ENCODE measurements at regions not wholly inside any gene's neighbourhood (a gene's known extent, or its start where the extent isn't known, plus 50 kb on each side); places are given as distances from the start of the nearest gene placed in this dataset.

DNA sequence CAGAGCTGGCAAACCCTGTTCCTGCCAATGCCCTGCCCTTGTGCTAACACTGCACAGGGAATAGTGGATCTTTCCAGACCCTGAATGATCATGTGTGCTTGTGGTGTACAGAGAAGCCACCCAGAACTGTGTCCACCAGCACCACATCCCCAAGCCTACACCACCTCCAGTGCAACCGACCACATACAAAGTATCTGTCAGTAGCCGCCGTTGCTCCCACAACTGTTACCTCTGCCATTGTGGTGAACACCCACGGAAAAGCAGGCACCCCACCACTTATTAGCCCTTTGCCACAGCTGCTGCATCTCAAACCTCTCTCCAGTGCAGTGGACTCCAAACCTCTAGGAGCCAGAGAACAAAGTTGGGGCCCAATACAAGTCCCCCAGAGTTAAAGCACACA is 1049.6 kb downstream of the TRHDE start:
- DNase-seq (ENCODE audit: low read depth in 3 of 3, low spot score in 2 of 3): no peak

GRCh38 chr12:73330584-73331351 is 1058.6 kb downstream of the TRHDE start:
- DNase-seq (ENCODE audit: low read depth in 3 of 3, low spot score in 2 of 3): no peak

GRCh38 chr12:73341559-73342247 is 1069.5 kb downstream of the TRHDE start:
- DNase-seq (ENCODE audit: low read depth in 3 of 3, low spot score in 2 of 3): no peak

DNA sequence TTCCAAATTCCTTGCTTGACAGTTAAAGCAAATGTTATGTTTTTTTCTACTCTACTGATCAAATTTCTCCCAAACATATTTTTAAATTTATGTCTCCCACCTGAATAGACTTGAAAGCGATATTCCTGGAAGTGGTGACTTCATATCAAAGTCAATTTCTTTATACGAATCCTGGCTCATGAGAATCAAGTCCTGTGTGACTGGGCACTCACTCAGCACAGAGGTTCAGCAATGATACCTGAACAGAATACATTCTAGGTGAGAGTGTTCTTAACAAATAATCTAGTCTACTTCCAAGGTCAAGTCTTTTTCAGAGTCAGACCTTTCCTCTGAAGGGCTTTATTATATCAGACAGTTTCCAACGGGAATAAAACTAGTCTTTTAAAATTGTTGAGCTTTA is 1070.6 kb downstream of the TRHDE start:
- no peak for DNase-seq (ENCODE audit: low read depth in 3 of 3, low spot score in 2 of 3)

DNA sequence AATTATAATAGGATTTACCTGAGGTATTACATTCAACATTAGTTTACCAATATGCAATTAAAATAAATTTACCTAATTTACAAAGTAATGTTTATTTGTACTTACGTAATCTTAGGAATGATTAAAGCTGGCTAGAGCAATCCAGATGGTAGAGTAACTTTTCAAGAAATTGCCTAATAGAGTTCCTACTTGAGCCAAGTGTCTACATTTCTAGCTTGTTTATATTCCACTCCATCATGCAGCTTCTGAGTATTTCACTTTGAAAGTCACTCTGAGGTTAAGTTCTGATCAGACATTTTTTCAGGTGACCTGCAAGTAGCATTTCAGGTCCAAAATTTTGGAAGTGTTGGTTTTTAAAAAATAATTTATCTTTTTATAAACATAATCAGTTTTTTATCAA is 1080.7 kb downstream of the TRHDE start:
- DNase-seq (ENCODE audit: low read depth in 3 of 3, low spot score in 2 of 3): no peak

GRCh38 chr12:73361156-73361863 is 1089.1 kb downstream of the TRHDE start:
- DNase-seq (ENCODE audit: low read depth in 3 of 3, low spot score in 2 of 3): no peak

GRCh38 chr12:73361864-73362230 is 1089.7 kb downstream of the TRHDE start:
- DNase-seq (ENCODE audit: low read depth in 3 of 3, low spot score in 2 of 3): no peak

DNA sequence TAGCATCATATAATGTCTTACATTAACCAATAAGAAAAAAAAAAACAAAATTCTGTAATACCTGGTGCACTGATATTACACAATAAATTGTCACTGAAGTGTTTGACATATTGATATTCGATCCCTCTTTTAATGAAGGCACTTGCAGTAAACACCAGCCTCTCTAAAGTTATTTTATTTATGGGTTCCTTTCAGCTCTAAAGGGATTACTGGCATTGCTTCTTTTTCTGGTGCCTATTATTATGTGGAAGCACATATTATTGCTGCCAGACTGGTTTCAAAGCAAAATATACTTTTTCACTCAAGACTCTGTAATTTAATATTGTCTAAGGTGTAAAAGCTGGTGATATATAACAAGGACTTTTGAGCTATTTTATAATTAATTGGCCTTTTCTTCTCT is 1090.5 kb downstream of the TRHDE start:
- DNase-seq (ENCODE audit: low read depth in 3 of 3, low spot score in 2 of 3): no peak

- no peak for DNase-seq (ENCODE audit: low read depth in 3 of 3, low spot score in 2 of 3)
These were observed 1100.7 kb downstream of the TRHDE start for GRCh38 chr12:73372856-73373255.

- DNase-seq (ENCODE audit: low read depth in 3 of 3, low spot score in 2 of 3): no peak
These were observed 1102.2 kb downstream of the TRHDE start for GRCh38 chr12:73374360-73374759.

- no peak for DNase-seq (ENCODE audit: low read depth in 3 of 3, low spot score in 2 of 3)
These were observed 1111.5 kb downstream of the TRHDE start for GRCh38 chr12:73383584-73384222.

DNA sequence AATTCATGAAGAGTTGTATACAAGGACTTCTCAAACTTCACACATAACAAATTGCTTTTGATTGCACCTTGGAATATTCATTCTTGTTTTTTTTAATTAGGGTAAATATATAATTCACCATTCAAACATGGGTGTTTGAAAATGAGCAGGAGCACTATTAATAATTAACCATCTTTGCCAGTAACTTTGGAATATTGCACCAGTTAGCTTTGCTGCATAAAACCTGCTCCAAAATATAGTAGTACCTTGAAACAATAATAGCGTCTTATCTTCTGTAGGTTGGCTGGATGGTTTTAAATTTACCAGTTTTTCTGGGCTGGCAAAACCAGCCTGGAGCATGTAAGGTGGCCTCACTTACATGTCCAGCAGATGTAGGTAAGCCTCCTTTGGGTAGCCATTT is 1112.4 kb downstream of the TRHDE start:
- DNase-seq (ENCODE audit: low read depth in 3 of 3, low spot score in 2 of 3): no peak

DNA sequence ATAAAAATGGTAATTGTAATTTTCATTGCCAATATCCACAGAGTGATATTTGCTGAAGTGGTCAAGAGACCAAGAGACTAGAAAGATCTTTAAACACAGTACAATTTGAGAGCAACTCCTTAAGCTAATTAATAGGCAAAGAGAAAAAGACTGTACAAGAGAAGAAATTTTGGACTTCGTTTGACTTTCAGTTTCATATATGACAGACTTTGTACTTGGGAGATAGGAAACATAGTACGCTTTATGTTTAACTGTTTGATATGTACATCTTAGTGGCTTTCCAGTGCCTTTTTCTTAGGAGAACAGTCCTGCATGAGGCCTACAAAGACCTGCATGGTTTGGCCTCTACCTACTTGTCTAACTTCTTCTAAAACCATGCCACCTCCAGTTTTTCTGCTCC is 1118.1 kb downstream of the TRHDE start:
- no peak for DNase-seq (ENCODE audit: low read depth in 3 of 3, low spot score in 2 of 3)

DNA sequence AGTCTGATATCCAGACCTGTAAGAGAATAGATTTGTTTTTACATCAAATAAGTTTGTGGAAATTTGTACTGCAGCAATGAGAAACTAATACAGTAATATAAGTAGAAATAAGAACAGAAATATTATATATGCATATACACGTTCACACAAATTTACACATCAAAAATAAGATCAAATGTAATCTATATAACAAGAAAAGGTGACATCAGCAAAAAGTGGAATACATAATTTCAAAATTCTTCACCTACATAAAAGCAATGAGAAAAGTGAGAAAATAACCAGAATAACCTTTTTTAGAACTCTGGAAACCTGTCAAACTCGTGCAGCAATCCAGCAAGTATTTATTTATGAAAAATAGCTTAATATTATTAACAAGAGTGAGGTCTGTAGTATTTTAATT is 1124.6 kb upstream of the ATXN7L3B start:
- no peak for DNase-seq (ENCODE audit: low read depth in 3 of 3, low spot score in 2 of 3)

DNA sequence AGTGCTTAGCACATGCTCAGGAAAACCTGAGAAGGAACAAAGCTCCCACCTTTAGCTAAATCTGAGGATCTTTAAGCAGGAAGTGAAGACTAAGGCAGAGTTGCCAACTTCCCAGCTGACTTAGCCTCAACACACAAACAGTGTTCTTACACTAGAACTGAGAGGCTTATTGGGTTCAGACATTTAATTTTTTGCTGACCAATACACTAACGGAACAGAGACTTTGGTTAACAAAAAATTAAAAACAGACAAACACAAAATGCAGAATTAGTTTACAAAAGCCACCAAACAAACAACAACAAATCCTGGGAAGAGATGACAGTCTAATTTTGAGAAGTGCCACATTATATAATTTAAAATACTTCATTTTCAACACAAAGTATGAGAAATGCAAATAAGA is 1123.7 kb upstream of the ATXN7L3B start:
- DNase-seq (ENCODE audit: low read depth in 3 of 3, low spot score in 2 of 3): no peak

GRCh38 chr12:73414926-73415325 is 1122.7 kb upstream of the ATXN7L3B start:
- no peak for DNase-seq (ENCODE audit: low read depth in 3 of 3, low spot score in 2 of 3)

GRCh38 chr12:73418541-73418940 is 1119.1 kb upstream of the ATXN7L3B start:
- no peak for DNase-seq (ENCODE audit: low read depth in 3 of 3, low spot score in 2 of 3)

- DNase-seq (ENCODE audit: low read depth in 3 of 3, low spot score in 2 of 3): no peak
These were observed 1115.8 kb upstream of the ATXN7L3B start for GRCh38 chr12:73421832-73422231.

DNA sequence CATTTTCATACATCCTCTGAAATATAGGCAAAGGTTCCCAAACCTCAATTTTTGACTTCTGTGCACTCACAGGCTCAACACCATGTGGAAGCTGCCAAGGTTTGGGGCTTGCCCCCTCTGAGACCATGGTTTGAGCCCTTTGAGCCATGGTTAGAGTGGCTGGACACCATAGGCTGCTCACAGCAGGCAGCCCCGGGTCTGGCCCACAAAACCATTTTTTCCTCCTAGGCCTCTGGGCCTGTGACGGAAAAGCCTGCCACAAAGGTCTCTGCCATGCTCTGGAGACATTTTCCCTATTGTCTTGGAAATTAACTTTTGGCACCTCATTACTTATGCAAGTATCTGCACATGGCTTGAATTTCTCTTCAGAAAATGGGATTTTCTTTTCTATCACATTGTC is 1113.2 kb upstream of the ATXN7L3B start:
- DNase-seq (ENCODE audit: low read depth in 3 of 3, low spot score in 2 of 3): no peak

- DNase-seq (ENCODE audit: low read depth in 3 of 3, low spot score in 2 of 3): no peak
These were observed 1091.8 kb upstream of the ATXN7L3B start for GRCh38 chr12:73445658-73446324.
